ENCODE measurements at regions not wholly inside any gene's neighbourhood (a gene's known extent, or its start where the extent isn't known, plus 50 kb on each side); places are given as distances from the start of the nearest gene placed in this dataset.

- WGBS = 51% methylated on average over 5 of the region's 5 CpGs
- H3K36me3 ChIP-seq = no peaks in the 10 kb centered on the region
- H3K4me1 ChIP-seq = no peaks in the 10 kb centered on the region
- no peaks in the 10 kb centered on the region for H3K27me3 ChIP-seq
- TF ChIP-seq EP300 (IDR thresholded peaks at IDR 0.05) (no peak), POLR2A (IDR thresholded peaks at IDR 0.05) (no peak), POLR2AphosphoS5 (IDR thresholded peaks at IDR 0.05) (no peak)
- no peak overlapping the region for H3K4me3 ChIP-seq
- DNase-seq (ENCODE audit: low spot score in 2 of 2) = no peak
- H3K27ac ChIP-seq = no peak overlapping the region
- H3K9me3 ChIP-seq = no peaks in the 10 kb centered on the region
Measured at GRCh38 chr10:106175760-106176377, 988.6 kb downstream of the SORCS1 start.

DNA sequence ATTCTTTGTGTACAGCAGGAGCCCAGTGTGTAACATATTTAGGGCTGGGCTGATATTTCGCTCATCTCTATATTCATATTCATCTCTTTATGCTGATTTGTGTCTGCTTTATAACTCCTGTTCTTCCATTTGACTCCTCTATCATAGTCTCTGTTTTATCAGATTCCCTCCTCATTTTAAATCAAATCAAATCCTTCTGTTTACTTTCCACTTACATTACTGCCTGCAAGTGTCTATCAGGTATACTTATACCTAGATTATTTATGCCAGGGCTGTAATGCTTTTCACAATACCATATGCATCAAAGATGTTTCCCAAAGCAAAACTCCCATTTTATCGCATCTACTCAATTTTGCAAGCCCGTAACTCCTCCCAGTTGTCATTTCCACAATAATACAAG, 990.7 kb downstream of the SORCS1 start:
- DNase-seq (ENCODE audit: low spot score in 2 of 2) = no peak
- WGBS = 94% methylated on average over 3 of the region's 3 CpGs
- Histone ChIP-seq H3K27me3 (no peaks in the 10 kb centered on the region), H3K9me3 (no peaks in the 10 kb centered on the region), H3K4me3 (no peak overlapping the region), H3K27ac (no peak overlapping the region), H3K36me3 (no peaks in the 10 kb centered on the region), H3K4me1 (no peaks in the 10 kb centered on the region)
- TF ChIP-seq POLR2A (IDR thresholded peaks at IDR 0.05) (no peak), EP300 (IDR thresholded peaks at IDR 0.05) (no peak), POLR2AphosphoS5 (IDR thresholded peaks at IDR 0.05) (no peak)
- TF ChIP-seq, protein P1, sequence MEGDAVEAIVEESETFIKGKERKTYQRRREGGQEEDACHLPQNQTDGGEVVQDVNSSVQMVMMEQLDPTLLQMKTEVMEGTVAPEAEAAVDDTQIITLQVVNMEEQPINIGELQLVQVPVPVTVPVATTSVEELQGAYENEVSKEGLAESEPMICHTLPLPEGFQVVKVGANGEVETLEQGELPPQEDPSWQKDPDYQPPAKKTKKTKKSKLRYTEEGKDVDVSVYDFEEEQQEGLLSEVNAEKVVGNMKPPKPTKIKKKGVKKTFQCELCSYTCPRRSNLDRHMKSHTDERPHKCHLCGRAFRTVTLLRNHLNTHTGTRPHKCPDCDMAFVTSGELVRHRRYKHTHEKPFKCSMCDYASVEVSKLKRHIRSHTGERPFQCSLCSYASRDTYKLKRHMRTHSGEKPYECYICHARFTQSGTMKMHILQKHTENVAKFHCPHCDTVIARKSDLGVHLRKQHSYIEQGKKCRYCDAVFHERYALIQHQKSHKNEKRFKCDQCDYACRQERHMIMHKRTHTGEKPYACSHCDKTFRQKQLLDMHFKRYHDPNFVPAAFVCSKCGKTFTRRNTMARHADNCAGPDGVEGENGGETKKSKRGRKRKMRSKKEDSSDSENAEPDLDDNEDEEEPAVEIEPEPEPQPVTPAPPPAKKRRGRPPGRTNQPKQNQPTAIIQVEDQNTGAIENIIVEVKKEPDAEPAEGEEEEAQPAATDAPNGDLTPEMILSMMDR (IDR thresholded peaks at IDR 0.05) = no peak

DNA sequence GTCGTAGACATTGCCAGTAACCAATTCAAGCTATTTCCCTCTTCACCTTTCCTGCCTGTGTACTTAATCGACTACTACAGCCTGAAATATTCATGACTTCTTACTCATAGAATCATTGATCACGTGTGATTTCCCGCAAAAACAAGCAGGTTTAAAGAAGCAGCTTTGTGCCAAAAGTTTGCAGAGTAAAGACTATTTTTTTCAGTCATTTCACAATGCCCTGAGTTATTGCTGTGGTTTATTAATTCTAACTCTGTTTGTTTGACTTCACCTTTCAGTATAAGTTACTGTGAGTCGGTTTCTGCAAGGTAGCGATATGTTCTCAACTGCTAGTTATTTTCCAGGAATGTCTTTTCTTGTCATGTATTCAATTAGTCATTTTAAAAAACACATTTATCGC, 995.3 kb downstream of the SORCS1 start:
- no peak for TF ChIP-seq POLR2AphosphoS5 (IDR thresholded peaks at IDR 0.05)
- TF ChIP-seq EP300 (IDR thresholded peaks at IDR 0.05) = no peak
- no peak for TF ChIP-seq POLR2A (IDR thresholded peaks at IDR 0.05)
- TF ChIP-seq, protein P1 (IDR thresholded peaks at IDR 0.05) = no peak
- Histone ChIP-seq H3K36me3 (no peaks in the 10 kb centered on the region), H3K4me3 (no peak overlapping the region), H3K9me3 (no peaks in the 10 kb centered on the region), H3K27me3 (no peaks in the 10 kb centered on the region), H3K4me1 (no peaks in the 10 kb centered on the region), H3K27ac (no peak overlapping the region)
- DNase-seq (ENCODE audit: low spot score in 2 of 2) = no peak
- 47% methylated on average over 7 of the region's 7 CpGs for WGBS

DNA sequence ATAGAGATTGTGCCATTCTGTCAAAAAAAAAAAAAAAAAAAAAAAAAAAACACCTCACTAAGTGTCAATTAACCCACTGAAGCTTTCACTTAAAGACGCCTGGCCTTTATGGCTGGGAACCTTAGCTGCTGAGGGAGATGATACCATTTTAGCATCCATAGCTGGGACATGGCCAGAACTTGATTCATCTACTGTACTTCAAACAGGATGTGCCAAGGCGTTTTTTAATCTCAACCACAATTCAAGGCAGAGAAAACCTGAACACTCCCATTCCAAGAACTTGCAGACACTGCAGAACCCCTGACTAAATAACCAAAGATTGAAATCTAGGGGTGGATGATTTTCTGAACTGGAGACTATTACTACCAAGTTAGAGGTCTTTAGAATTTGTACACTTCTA, 996.6 kb downstream of the SORCS1 start:
- DNase-seq (ENCODE audit: low spot score in 2 of 2) = no peak
- 67% methylated on average over 2 of the region's 2 CpGs for WGBS
- Histone ChIP-seq H3K27me3 (no peaks in the 10 kb centered on the region), H3K4me3 (no peak overlapping the region), H3K27ac (no peak overlapping the region), H3K36me3 (no peaks in the 10 kb centered on the region), H3K4me1 (no peaks in the 10 kb centered on the region), H3K9me3 (no peaks in the 10 kb centered on the region)
- TF ChIP-seq POLR2AphosphoS5 (IDR thresholded peaks at IDR 0.05) (no peak), POLR2A (IDR thresholded peaks at IDR 0.05) (no peak), EP300 (IDR thresholded peaks at IDR 0.05) (no peak)
- TF ChIP-seq, protein P1 (IDR thresholded peaks at IDR 0.05) = no peak

- no peak for DNase-seq (ENCODE audit: low spot score in 2 of 2)
- 60% methylated on average over 4 of the region's 4 CpGs for WGBS
- H3K4me3 ChIP-seq = no peak overlapping the region
- no peaks in the 10 kb centered on the region for H3K36me3 ChIP-seq
- H3K4me1 ChIP-seq = no peaks in the 10 kb centered on the region
- no peaks in the 10 kb centered on the region for H3K9me3 ChIP-seq
- TF ChIP-seq POLR2A (IDR thresholded peaks at IDR 0.05) = no peak
- no peak for TF ChIP-seq EP300 (IDR thresholded peaks at IDR 0.05)
- no peak for TF ChIP-seq POLR2AphosphoS5 (IDR thresholded peaks at IDR 0.05)
- TF ChIP-seq, protein P1 (IDR thresholded peaks at IDR 0.05) = no peak
- no peak overlapping the region for H3K27ac ChIP-seq
- no peaks in the 10 kb centered on the region for H3K27me3 ChIP-seq
Measured at GRCh38 chr10:106158241-106158640, 1006.3 kb downstream of the SORCS1 start.

DNA sequence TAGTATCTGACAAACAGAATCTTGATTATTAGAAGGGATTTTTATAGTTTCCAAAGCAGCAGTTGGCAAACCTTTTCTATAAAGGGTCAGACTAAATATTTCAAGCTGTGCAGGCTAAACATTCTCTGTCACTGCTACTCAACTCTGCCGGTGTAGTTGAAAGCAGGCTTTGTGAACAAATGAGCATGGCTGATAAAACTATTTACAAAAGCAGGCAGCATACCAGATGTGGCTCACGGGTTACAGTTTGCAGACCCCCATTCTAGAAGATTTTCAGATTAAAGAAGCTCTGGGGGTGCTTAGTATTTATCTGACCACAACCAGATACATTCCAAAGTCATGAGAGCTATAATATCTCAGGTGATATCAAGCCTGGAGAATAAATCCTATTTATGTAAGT, 1017.5 kb downstream of the SORCS1 start:
- TF ChIP-seq, protein P1 (IDR thresholded peaks at IDR 0.05) = no peak
- no peak for TF ChIP-seq EP300 (IDR thresholded peaks at IDR 0.05)
- TF ChIP-seq POLR2AphosphoS5 (IDR thresholded peaks at IDR 0.05) = no peak
- TF ChIP-seq POLR2A (IDR thresholded peaks at IDR 0.05) = no peak
- Histone ChIP-seq H3K4me3 (no peak overlapping the region), H3K4me1 (no peaks in the 10 kb centered on the region), H3K27me3 (no peaks in the 10 kb centered on the region), H3K27ac (no peak overlapping the region), H3K36me3 (no peaks in the 10 kb centered on the region), H3K9me3 (no peaks in the 10 kb centered on the region)
- 28% methylated on average over 2 of the region's 2 CpGs for WGBS
- DNase-seq (ENCODE audit: low spot score in 2 of 2) = no peak

Measured in suprapubic skin (tissue), 4 donors.